ENCODE measurements at regions not wholly inside any gene's neighbourhood (a gene's known extent, or its start where the extent isn't known, plus 50 kb on each side); places are given as distances from the start of the nearest gene placed in this dataset.
A peak's percentile ranks its signal among the peaks of the same experiment; 100 is the strongest.
"Not testable (repeated sequence)": the region's sequence is repeated elsewhere in the genome, so short reads cannot be mapped to it uniquely, and the experiment has no call there.

- no peak for DNase-seq
- Histone ChIP-seq H3K36me3 (no peaks in the 10 kb centered on the region), H3K4me3 (no peak overlapping the region), H3K27ac (no peak overlapping the region), H3K4me1 (no peaks in the 10 kb centered on the region), H3K27me3 (no peaks in the 10 kb centered on the region), H3K9me3 (no peaks in the 10 kb centered on the region)
- no peak for TF ChIP-seq CTCF (IDR thresholded peaks at IDR 0.05)
- intact Hi-C loops (cut with DNase I): no loop called here
- no peak for ATAC-seq
Measured at GRCh38 chr2:82998781-82999180, 1460.3 kb downstream of the SUCLG1 start.

- Histone ChIP-seq H3K4me1 (no peaks in the 10 kb centered on the region), H3K27ac (no peak overlapping the region), H3K27me3 (no peaks in the 10 kb centered on the region), H3K36me3 (no peaks in the 10 kb centered on the region), H3K9me3 (no peaks in the 10 kb centered on the region), H3K4me3 (no peak overlapping the region)
- DNase-seq: no peak
- TF ChIP-seq CTCF (IDR thresholded peaks at IDR 0.05): no peak
- intact Hi-C loops (cut with DNase I): no loop called here
- no peak for ATAC-seq
Measured at GRCh38 chr2:82996217-82996616, 1462.9 kb downstream of the SUCLG1 start.

GRCh38 chr2:82994151-82994550 is 1464.9 kb downstream of the SUCLG1 start:
- H3K4me1 ChIP-seq: no peaks in the 10 kb centered on the region
- H3K27me3 ChIP-seq: no peaks in the 10 kb centered on the region
- no peak overlapping the region for H3K4me3 ChIP-seq
- ATAC-seq (no peak), DNase-seq (no peak)
- no peak for TF ChIP-seq CTCF (IDR thresholded peaks at IDR 0.05)
- intact Hi-C loops (cut with DNase I): no loop called here
- no peak overlapping the region for H3K27ac ChIP-seq
- H3K36me3 ChIP-seq: no peaks in the 10 kb centered on the region
- no peaks in the 10 kb centered on the region for H3K9me3 ChIP-seq

DNA sequence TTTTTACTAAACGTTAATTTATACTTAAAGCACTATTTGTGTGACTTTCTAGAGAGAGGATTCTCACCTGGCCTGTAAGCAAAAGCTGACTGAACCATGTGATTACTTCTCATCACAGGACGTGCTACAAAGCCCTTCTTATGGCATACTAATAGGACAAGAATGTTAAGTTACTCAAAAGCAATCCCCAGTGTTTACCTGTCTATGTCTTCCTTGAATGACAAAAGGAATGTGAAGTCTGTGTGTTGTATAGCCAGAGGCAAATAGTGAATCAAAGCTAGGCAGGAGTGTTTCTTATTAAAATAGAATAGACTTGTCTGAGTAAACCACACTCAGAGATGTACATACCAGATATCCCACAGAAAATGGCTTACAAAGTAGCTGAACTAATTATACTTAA is 1465.5 kb downstream of the SUCLG1 start:
- Histone ChIP-seq H3K27me3 (no peaks in the 10 kb centered on the region), H3K36me3 (no peaks in the 10 kb centered on the region), H3K4me1 (no peaks in the 10 kb centered on the region), H3K4me3 (no peak overlapping the region), H3K9me3 (no peaks in the 10 kb centered on the region), H3K27ac (no peak overlapping the region)
- no peak for TF ChIP-seq CTCF (IDR thresholded peaks at IDR 0.05)
- DNase-seq: no peak
- peak; percentile 58 for ATAC-seq
- intact Hi-C loops (cut with DNase I): no loop called here

- Histone ChIP-seq H3K36me3 (no peaks in the 10 kb centered on the region), H3K4me3 (no peak overlapping the region), H3K27me3 (no peaks in the 10 kb centered on the region), H3K27ac (no peak overlapping the region), H3K4me1 (no peaks in the 10 kb centered on the region), H3K9me3 (no peaks in the 10 kb centered on the region)
- ATAC-seq (no peak), DNase-seq (no peak)
- TF ChIP-seq CTCF (IDR thresholded peaks at IDR 0.05): no peak
- intact Hi-C loops (cut with DNase I): no loop called here
Measured at GRCh38 chr2:82992968-82993367, 1466.1 kb downstream of the SUCLG1 start.

DNA sequence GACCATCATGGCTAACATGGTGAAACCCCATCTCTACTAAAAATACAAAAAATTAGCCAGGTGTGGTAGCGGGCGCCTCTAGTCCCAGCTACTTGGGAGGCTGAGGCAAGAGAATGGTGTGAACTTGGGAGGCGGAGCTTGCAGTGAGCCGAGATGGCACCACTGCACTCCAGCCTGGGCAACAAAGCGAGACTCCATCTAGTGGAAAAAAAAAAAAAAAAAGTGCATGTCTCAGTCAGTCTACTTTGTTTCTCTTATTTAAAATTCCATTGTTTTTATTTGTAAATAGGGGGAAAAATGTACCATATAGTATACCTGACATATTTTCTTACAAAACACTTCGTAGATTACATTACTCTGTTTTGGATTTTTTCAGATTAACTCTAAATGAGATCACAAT is 1471.4 kb downstream of the SUCLG1 start:
- H3K4me3 ChIP-seq; H3K27ac ChIP-seq; DNase-seq; H3K27me3 ChIP-seq; H3K4me1 ChIP-seq; ATAC-seq; intact Hi-C loops (cut with DNase I); H3K36me3 ChIP-seq: not testable (repeated sequence)
- peaks cover 0 to 14% of the 10 kb centered on the region in 2 donors for H3K9me3 ChIP-seq

Measured in left lung (tissue), 4 donors.